PC-9 (cell line): ENCODE measurements at regions not wholly inside any gene's neighbourhood (a gene's known extent, or its start where the extent isn't known, plus 50 kb on each side); places are given as distances from the start of the nearest gene placed in this dataset.

Source experiments
- BruUV-seq: library from RNA; stranded (reverse); fragments of 400-500 nt; replicated peaks from 2 replicates; lab custom pipeline; 2021; lab: Mats Ljungman, UMichigan
- CTCF ChIA-PET: fragments of 300-600 bp; sonication (Branson Sonifier 250); formaldehyde crosslinking; loops from one replicate; lab custom pipeline; 2022; ENCODE audit warnings: antibody characterized with exemption; lab: Charles Lee
- POLR2A ChIA-PET: fragments of 300-600 bp; sonication (Branson Sonifier 250); formaldehyde crosslinking; loops from one replicate; lab custom pipeline; 2022; ENCODE audit warnings: antibody characterized with exemption; ENCODE audit not compliant: unreplicated experiment; lab: Charles Lee
- DNase-seq, 2 experiments: peaks; one replicate each; pipeline versions ENCODE4 v3.0.0 to v3.0.0-alpha.2; 2015 to 2022; ENCODE audit warnings: mixed read lengths in 1 of 2
- H2AFZ ChIP-seq: fragments of 200-600 bp; sonication (generic); 2 replicates; pipeline ENCODE4 v1.8.1; 2017; ENCODE audit warnings: antibody characterized with exemption
- H3F3A ChIP-seq: fragments of 200-600 bp; sonication (generic); 2 replicates; pipeline ENCODE4 v1.8.1; 2017; ENCODE audit warnings: antibody characterized with exemption, mild to moderate bottlenecking, low read depth; ENCODE audit not compliant: insufficient read depth
- H3K27ac ChIP-seq: fragments of 200-600 bp; sonication (generic); 2 replicates; pipeline ENCODE4 v1.6.1; 2016; ENCODE audit warnings: mixed run types
- H3K27me3 ChIP-seq: fragments of 200-600 bp; sonication (generic); 2 replicates; pipeline ENCODE4 v1.6.1; 2016; ENCODE audit warnings: low read depth, mixed run types; ENCODE audit not compliant: insufficient read depth
- H3K36me3 ChIP-seq: fragments of 200-600 bp; sonication (generic); 2 replicates; pipeline ENCODE4 v1.6.1; 2016; ENCODE audit warnings: low read depth, mixed run types
- H3K4me1 ChIP-seq: fragments of 200-600 bp; sonication (generic); replicated peaks from 2 replicates; pipeline ENCODE4 v1.6.1; 2016; ENCODE audit warnings: mixed run types; ENCODE audit not compliant: insufficient read depth
- H3K4me2 ChIP-seq: fragments of 200-600 bp; sonication (generic); 2 replicates; pipeline ENCODE4 v1.6.1; 2017; ENCODE audit warnings: mixed run types
- H3K4me3 ChIP-seq: fragments of 200-600 bp; sonication (generic); 2 replicates; pipeline ENCODE4 v1.6.1; 2016; ENCODE audit warnings: mixed run types
- H3K79me2 ChIP-seq: fragments of 200-600 bp; sonication (generic); 2 replicates; pipeline ENCODE4 v1.6.1; 2017; ENCODE audit warnings: low read depth, mixed run types
- H3K9me2 ChIP-seq: fragments of 200-600 bp; sonication (generic); 2 replicates; pipeline ENCODE4 v1.8.1; 2017; ENCODE audit warnings: mild to moderate bottlenecking; ENCODE audit not compliant: insufficient read depth
- H3K9me3 ChIP-seq: fragments of 200-600 bp; sonication (generic); 2 replicates; pipeline ENCODE4 v1.8.1; 2016; ENCODE audit warnings: low read depth; ENCODE audit not compliant: insufficient read depth
- H4K20me1 ChIP-seq: fragments of 200-600 bp; sonication (generic); 2 replicates; pipeline ENCODE4 v1.8.1; 2017; ENCODE audit not compliant: insufficient read depth
- CTCF ChIP-seq: fragments of 200-600 bp; sonication (generic); conservative IDR thresholded peaks from 2 replicates; pipeline ENCODE4 v1.6.1; 2017; ENCODE audit warnings: mixed run types, antibody characterized with exemption, mild to moderate bottlenecking, moderate library complexity
- EZH2 ChIP-seq: fragments of 200-600 bp; sonication (generic); IDR thresholded peaks from 2 replicates; pipeline ENCODE4 v1.8.0; 2017; ENCODE audit warnings: antibody characterized with exemption, low read depth
- intact Hi-C: fragments of 100-400 bp; cut with micrococcal nuclease; formaldehyde crosslinking; loops from one replicate; pipeline ENCODE4 v1.10.0; 2022; ENCODE audit not compliant: unreplicated experiment

GRCh38 chr17:15890279-15890892 lies 54.5 kb upstream of the ADORA2B start:
- no peak for DNase-seq
- H3K9me2 ChIP-seq, result no peaks in the 10 kb centered on the region
- peak overlapping the region; percentile 99 for H3K27ac ChIP-seq
- H3K9me3 ChIP-seq, result no peaks in the 10 kb centered on the region
- H4K20me1 ChIP-seq, result no peaks in the 10 kb centered on the region
- ChIA-PET CTCF (interaction anchor here (0.7 kb wide), 1 partner anchor 53 kb away, joined by 4 read pairs; no protein-coding TSS in a partner anchor), POLR2A (no interaction called here)
- no TSS peak for BruUV-seq
- intact Hi-C loops, result loop anchor here (10.0 kb wide), 1 partner anchor 394 kb away; no protein-coding TSS in a partner anchor
- no peaks in the 10 kb centered on the region for H3K27me3 ChIP-seq
- H3K4me1 ChIP-seq, result peaks cover 68% of the 10 kb centered on the region
- H2AFZ ChIP-seq, result no peak overlapping the region
- no peak for TF ChIP-seq EZH2
- no peak for TF ChIP-seq CTCF
- peaks cover 43% of the 10 kb centered on the region for H3F3A ChIP-seq
- H3K79me2 ChIP-seq, result no peaks in the 10 kb centered on the region
- H3K36me3 ChIP-seq, result no peaks in the 10 kb centered on the region
- no peak overlapping the region for H3K4me2 ChIP-seq
- no peak overlapping the region for H3K4me3 ChIP-seq

GRCh38 chr17:15891318-15891717 lies 53.6 kb upstream of the ADORA2B start:
- H3K27me3 ChIP-seq, result no peaks in the 10 kb centered on the region
- H3K4me1 ChIP-seq, result peaks cover 70% of the 10 kb centered on the region
- DNase-seq, result no peak
- no peaks in the 10 kb centered on the region for H3K9me3 ChIP-seq
- H3K27ac ChIP-seq, result peak overlapping the region; percentile 99
- BruUV-seq, result no TSS peak
- H3K36me3 ChIP-seq, result no peaks in the 10 kb centered on the region
- peak overlapping the region; percentile 78 for H3K4me2 ChIP-seq
- peaks cover 48% of the 10 kb centered on the region for H3F3A ChIP-seq
- H3K79me2 ChIP-seq, result no peaks in the 10 kb centered on the region
- intact Hi-C loops, result loop anchor here (10.0 kb wide), 1 partner anchor 393 kb away; no protein-coding TSS in a partner anchor
- H3K9me2 ChIP-seq, result no peaks in the 10 kb centered on the region
- no peaks in the 10 kb centered on the region for H4K20me1 ChIP-seq
- no peak overlapping the region for H3K4me3 ChIP-seq
- CTCF ChIA-PET, result interaction anchor here (0.6 to 0.9 kb wide), 4 partner anchors 29 to 128 kb away, joined by 5 to 14 read pairs (median 6); partner anchors contain the start of gene ADORA2B
- TF ChIP-seq EZH2 (no peak), CTCF (no peak)
- no peak overlapping the region for H2AFZ ChIP-seq
- POLR2A ChIA-PET, result interaction anchor here (0.6 kb wide), 2 partner anchors 68 to 238 kb away, joined by 3 to 13 read pairs; no protein-coding TSS in a partner anchor

GRCh38 chr17:15892244-15892643 lies 52.7 kb upstream of the ADORA2B start:
- no peaks in the 10 kb centered on the region for H3K9me3 ChIP-seq
- peaks cover 48% of the 10 kb centered on the region for H3F3A ChIP-seq
- no peaks in the 10 kb centered on the region for H3K36me3 ChIP-seq
- no peaks in the 10 kb centered on the region for H3K79me2 ChIP-seq
- no peaks in the 10 kb centered on the region for H3K27me3 ChIP-seq
- no peaks in the 10 kb centered on the region for H3K9me2 ChIP-seq
- H4K20me1 ChIP-seq, result no peaks in the 10 kb centered on the region
- H2AFZ ChIP-seq, result 0 out of 2 replicates have a peak overlapping the region, but pooled peaks have one; percentile 61
- H3K27ac ChIP-seq, result peak overlapping the region; percentile 99
- no TSS peak for BruUV-seq
- H3K4me2 ChIP-seq, result peak overlapping the region; percentile 78
- peaks cover 62% of the 10 kb centered on the region for H3K4me1 ChIP-seq
- ChIA-PET POLR2A (interaction anchor here (0.6 kb wide), 1 partner anchor 52 kb away, joined by 3 read pairs; no protein-coding TSS in a partner anchor), CTCF (interaction anchor here (0.6 kb wide), 1 partner anchor 515 kb away, joined by 13 read pairs; no protein-coding TSS in a partner anchor)
- DNase-seq, result peak in 1 of 2 experiments; percentile 43
- TF ChIP-seq EZH2 (no peak), CTCF (no peak)
- intact Hi-C loops, result loop anchor here (1.0 to 10.0 kb wide), 6 partner anchors 19 to 393 kb away; no protein-coding TSS in a partner anchor
- peak overlapping the region; percentile 44; the same call in 1 of the 2 replicates for H3K4me3 ChIP-seq
